HCT116 (cell line): ENCODE measurements at regions not wholly inside any gene's neighbourhood (a gene's known extent, or its start where the extent isn't known, plus 50 kb on each side); places are given as distances from the start of the nearest gene placed in this dataset.

Experiments
- ATAC-seq: fragments of 200-7000 bp; cut with Tn5 transposase; 2 replicates; pipeline ENCODE4 v1.9.1; 2020; ENCODE audit warnings: mild to moderate bottlenecking, moderate library complexity
- BruUV-seq: library from RNA; stranded (reverse); fragments of 400-500 nt; replicated peaks from 2 replicates; lab custom pipeline; 2021; lab: Mats Ljungman, UMichigan
- CTCF ChIA-PET: fragments of 300-600 bp; sonication (Branson Sonifier 250); formaldehyde crosslinking; loops from one replicate; lab custom pipeline; 2021; ENCODE audit warnings: antibody characterized with exemption; lab: Charles Lee
- POLR2A ChIA-PET: fragments of 300-600, 350-600 bp; sonication (Branson Sonifier 250); formaldehyde crosslinking; loops from one replicate; lab custom pipeline; 2021; ENCODE audit warnings: antibody characterized with exemption; lab: Charles Lee
- RAD21 ChIA-PET, 2 experiments: fragments of 300-600 bp; sonication (Branson Sonifier 250); formaldehyde crosslinking; loops; one replicate each; lab custom pipeline; 2023; ENCODE audit warnings: low total read pairs in 2 of 2; ENCODE audit not compliant: uncharacterized antibody in 2 of 2, unreplicated experiment in 2 of 2, low non-redundant PET in 1 of 2; lab: Charles Lee
- DNase-seq: peaks from one replicate; pipeline ENCODE4 v3.0.0-alpha.2; 2010; ENCODE audit warnings: low read depth, low spot score
- H2AFZ ChIP-seq: fragments of 200-600 bp; shearing (Covaris generic), sonication (generic); 2 replicates; pipeline ENCODE4 v1.6.1; 2017; ENCODE audit warnings: low read depth, mixed run types, mixed read lengths, antibody characterized with exemption, low read length; ENCODE audit not compliant: poor library complexity, severe bottlenecking
- H3K27ac ChIP-seq: 2 replicates; pipeline ENCODE4 v1.5.1; 2012; ENCODE audit warnings: low read depth, low read length
- H3K27me3 ChIP-seq: fragments of 200-600 bp; sonication (generic); 2 replicates; pipeline ENCODE4 v1.6.1; 2016; ENCODE audit warnings: mixed run types, low read length, mixed read lengths; ENCODE audit not compliant: insufficient read depth
- H3K36me3 ChIP-seq, 2 experiments: fragments of 200-500 bp in 1 of 2; fragments of 200-600 bp in 1 of 2; sonication (Bioruptor generic) in 1 of 2; sonication (generic) in 1 of 2; 2 replicates each; pipeline versions ENCODE4 v1.5.1 to v1.6.1; 2014 to 2016; ENCODE audit warnings: low read length in 2 of 2, inconsistent platforms in 1 of 2, mixed read lengths in 1 of 2, mixed run types in 1 of 2; ENCODE audit not compliant: insufficient read depth in 2 of 2, control insufficient read depth in 1 of 2
- H3K4me1 ChIP-seq, 2 experiments: fragments of 200-600 bp in 1 of 2; sonication (generic) in 1 of 2; 2 replicates each; pipeline versions ENCODE4 v1.5.1 to v1.6.1; 2012 to 2017; ENCODE audit warnings: low read length in 2 of 2, inconsistent platforms in 1 of 2, mild to moderate bottlenecking in 1 of 2, mixed read lengths in 1 of 2, mixed run types in 1 of 2, moderate library complexity in 1 of 2; ENCODE audit not compliant: insufficient read depth in 2 of 2, control insufficient read depth in 1 of 2
- H3K4me2 ChIP-seq: fragments of 200-600 bp; sonication (generic); 2 replicates; pipeline ENCODE4 v1.6.1; 2017; ENCODE audit warnings: mixed run types, low read length, mixed read lengths
- H3K4me3 ChIP-seq, 2 experiments: fragments of 200-600 bp in 1 of 2; sonication (generic) in 1 of 2; replicated peaks in 1 of 2; 2 replicates each; pipeline ENCODE4 v1.5.1; 2011 to 2016; ENCODE audit warnings: low read length in 2 of 2, control low read depth in 1 of 2, low read depth in 1 of 2, mild to moderate bottlenecking in 1 of 2, mixed read lengths in 1 of 2, mixed run types in 1 of 2
- H3K79me2 ChIP-seq: fragments of 200-600 bp; sonication (generic); 2 replicates; pipeline ENCODE4 v1.6.1; 2017; ENCODE audit warnings: mild to moderate bottlenecking, mixed run types, low read length, moderate library complexity, mixed read lengths; ENCODE audit not compliant: insufficient read depth
- H3K9ac ChIP-seq: fragments of 200-600 bp; sonication (generic); 2 replicates; pipeline ENCODE4 v1.6.1; 2016; ENCODE audit warnings: low read length, mixed read lengths
- H3K9me2 ChIP-seq: fragments of 200-600 bp; sonication (generic), shearing (Covaris generic); 2 replicates; pipeline ENCODE4 v1.6.1; 2017; ENCODE audit warnings: mixed run types, mild to moderate bottlenecking, moderate library complexity; ENCODE audit not compliant: insufficient read depth
- H3K9me3 ChIP-seq, 2 experiments: fragments of 200-500 bp in 1 of 2; fragments of 200-600 bp in 1 of 2; sonication (Bioruptor generic) in 1 of 2; sonication (generic) in 1 of 2; 2 replicates each; pipeline ENCODE4 v1.6.1; 2014 to 2017; ENCODE audit warnings: low read length in 2 of 2, mixed read lengths in 2 of 2, inconsistent platforms in 1 of 2, low read depth in 1 of 2, mild to moderate bottlenecking in 1 of 2, mixed run types in 1 of 2, moderate library complexity in 1 of 2; ENCODE audit not compliant: control insufficient read depth in 1 of 2, insufficient read depth in 1 of 2
- H4K20me1 ChIP-seq: fragments of 200-600 bp; sonication (generic), shearing (Covaris generic); 2 replicates; pipeline ENCODE4 v1.6.1; 2017; ENCODE audit warnings: mixed run types, mild to moderate bottlenecking, moderate library complexity; ENCODE audit not compliant: insufficient read depth
- CBX3 ChIP-seq: IDR thresholded peaks from 2 replicates; pipeline ENCODE4 v1.6.1; 2012; ENCODE audit warnings: low read depth
- CEBPB ChIP-seq: IDR thresholded peaks from 2 replicates; pipeline ENCODE4 v1.6.1; 2012; ENCODE audit warnings: low read depth
- EGR1 ChIP-seq: IDR thresholded peaks from 2 replicates; pipeline ENCODE4 v1.6.1; 2012; ENCODE audit warnings: low read depth
- ELF1 ChIP-seq: IDR thresholded peaks from 2 replicates; pipeline ENCODE4 v1.6.1; 2012; ENCODE audit warnings: low read depth, borderline replicate concordance
- EZH2 ChIP-seq: fragments of 200-600 bp; sonication (generic); IDR thresholded peaks from 2 replicates; pipeline ENCODE4 v1.6.1; 2017; ENCODE audit warnings: antibody characterized with exemption, mixed run types
- EZH2phosphoT487 ChIP-seq: fragments of 200-600 bp; IDR thresholded peaks from 2 replicates; pipeline ENCODE4 v1.6.1; 2018; ENCODE audit warnings: antibody characterized with exemption, borderline replicate concordance
- FOSL1 ChIP-seq: IDR thresholded peaks from 2 replicates; pipeline ENCODE4 v1.6.1; 2012; ENCODE audit warnings: low read depth
- JUND ChIP-seq: IDR thresholded peaks from 2 replicates; pipeline ENCODE4 v1.6.1; 2012
- MAX ChIP-seq: IDR thresholded peaks from 2 replicates; pipeline ENCODE4 v1.6.1; 2012
- POLR2AphosphoS5 ChIP-seq: IDR thresholded peaks from 2 replicates; pipeline ENCODE4 v1.6.1; 2011; ENCODE audit warnings: mild to moderate bottlenecking, low read depth, low read length, moderate library complexity
- SRF ChIP-seq: IDR thresholded peaks from 2 replicates; pipeline ENCODE4 v1.6.1; 2012; ENCODE audit warnings: low read depth
- TCF7L2 ChIP-seq: IDR thresholded peaks from 2 replicates; pipeline ENCODE4 v1.7.0; 2011; ENCODE audit warnings: borderline replicate concordance, inconsistent platforms; ENCODE audit not compliant: insufficient read depth, insufficient read length; ENCODE audit errors: extremely low read depth
- intact Hi-C: fragments of 100-400 bp; cut with micrococcal nuclease; formaldehyde crosslinking; loops from 2 replicates; pipeline ENCODE4 v1.10.0; 2022
- TF ChIP-seq, protein P1 (sequence below): IDR thresholded peaks from 2 replicates; pipeline ENCODE4 v1.6.1; 2012; ENCODE audit warnings: low read depth

- no peaks in the 10 kb centered on the region for H4K20me1 ChIP-seq
- DNase-seq (no peak), ATAC-seq (no peak)
- ChIA-PET RAD21 (no interaction called here), POLR2A (no interaction called here), CTCF (no interaction called here)
- no peaks in the 10 kb centered on the region for H3K27me3 ChIP-seq
- intact Hi-C loops = no loop called here
- H3K9ac ChIP-seq = no peak overlapping the region
- TF ChIP-seq CEBPB (no peak), MAX (no peak), JUND (no peak), TCF7L2 (no peak), EZH2 (no peak), POLR2AphosphoS5 (no peak), EZH2phosphoT487 (no peak), FOSL1 (no peak), SRF (no peak), EGR1 (no peak), CBX3 (no peak), ELF1 (no peak)
- TF ChIP-seq, protein P1, sequence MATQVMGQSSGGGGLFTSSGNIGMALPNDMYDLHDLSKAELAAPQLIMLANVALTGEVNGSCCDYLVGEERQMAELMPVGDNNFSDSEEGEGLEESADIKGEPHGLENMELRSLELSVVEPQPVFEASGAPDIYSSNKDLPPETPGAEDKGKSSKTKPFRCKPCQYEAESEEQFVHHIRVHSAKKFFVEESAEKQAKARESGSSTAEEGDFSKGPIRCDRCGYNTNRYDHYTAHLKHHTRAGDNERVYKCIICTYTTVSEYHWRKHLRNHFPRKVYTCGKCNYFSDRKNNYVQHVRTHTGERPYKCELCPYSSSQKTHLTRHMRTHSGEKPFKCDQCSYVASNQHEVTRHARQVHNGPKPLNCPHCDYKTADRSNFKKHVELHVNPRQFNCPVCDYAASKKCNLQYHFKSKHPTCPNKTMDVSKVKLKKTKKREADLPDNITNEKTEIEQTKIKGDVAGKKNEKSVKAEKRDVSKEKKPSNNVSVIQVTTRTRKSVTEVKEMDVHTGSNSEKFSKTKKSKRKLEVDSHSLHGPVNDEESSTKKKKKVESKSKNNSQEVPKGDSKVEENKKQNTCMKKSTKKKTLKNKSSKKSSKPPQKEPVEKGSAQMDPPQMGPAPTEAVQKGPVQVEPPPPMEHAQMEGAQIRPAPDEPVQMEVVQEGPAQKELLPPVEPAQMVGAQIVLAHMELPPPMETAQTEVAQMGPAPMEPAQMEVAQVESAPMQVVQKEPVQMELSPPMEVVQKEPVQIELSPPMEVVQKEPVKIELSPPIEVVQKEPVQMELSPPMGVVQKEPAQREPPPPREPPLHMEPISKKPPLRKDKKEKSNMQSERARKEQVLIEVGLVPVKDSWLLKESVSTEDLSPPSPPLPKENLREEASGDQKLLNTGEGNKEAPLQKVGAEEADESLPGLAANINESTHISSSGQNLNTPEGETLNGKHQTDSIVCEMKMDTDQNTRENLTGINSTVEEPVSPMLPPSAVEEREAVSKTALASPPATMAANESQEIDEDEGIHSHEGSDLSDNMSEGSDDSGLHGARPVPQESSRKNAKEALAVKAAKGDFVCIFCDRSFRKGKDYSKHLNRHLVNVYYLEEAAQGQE = no peak
- no peaks in the 10 kb centered on the region for H3K9me2 ChIP-seq
- BruUV-seq = no TSS peak
- peaks cover 13 to 14% of the 10 kb centered on the region in 2 experiments; a peak in 2 of 4 replicates for H3K9me3 ChIP-seq
- no peak overlapping the region for H3K27ac ChIP-seq
- H3K79me2 ChIP-seq = no peaks in the 10 kb centered on the region
- no peaks in the 10 kb centered on the region for H3K4me1 ChIP-seq
- H3K4me2 ChIP-seq = no peak overlapping the region
- no peaks in the 10 kb centered on the region for H3K36me3 ChIP-seq
- H3K4me3 ChIP-seq = no peak overlapping the region
- H2AFZ ChIP-seq = no peak overlapping the region
Measured at GRCh38 chr1:19547814-19548213, 62.5 kb upstream of the CAPZB start.
